Sciatic nerve (tissue), 2 donors: ENCODE measurements at regions not wholly inside any gene's neighbourhood (a gene's known extent, or its start where the extent isn't known, plus 50 kb on each side); places are given as distances from the start of the nearest gene placed in this dataset.
A peak's percentile ranks its signal among the peaks of the same experiment; 100 is the strongest.
"Not testable (repeated sequence)": the region's sequence is repeated elsewhere in the genome, so short reads cannot be mapped to it uniquely, and the experiment has no call there.

Experiments used
- ATAC-seq: fragments of 200-7000 bp; cut with Tn5 transposase; one replicate; pipeline ENCODE4 v1.9.1; 2020; ENCODE audit warnings: mild to moderate bottlenecking, moderate library complexity
- DNase-seq: peaks from one replicate; pipeline ENCODE4 v3.0.0-alpha.2; 2020; ENCODE audit warnings: low spot score
- intact Hi-C: fragments of 100-400 bp; cut with DNase I; formaldehyde crosslinking; loops from one replicate; pipeline ENCODE4 v1.14.2; 2022
- donor health status: DM: no; HTN: no; CAD: no.
- donor health status: DM: no; HTN: no; CAD: no.

DNA sequence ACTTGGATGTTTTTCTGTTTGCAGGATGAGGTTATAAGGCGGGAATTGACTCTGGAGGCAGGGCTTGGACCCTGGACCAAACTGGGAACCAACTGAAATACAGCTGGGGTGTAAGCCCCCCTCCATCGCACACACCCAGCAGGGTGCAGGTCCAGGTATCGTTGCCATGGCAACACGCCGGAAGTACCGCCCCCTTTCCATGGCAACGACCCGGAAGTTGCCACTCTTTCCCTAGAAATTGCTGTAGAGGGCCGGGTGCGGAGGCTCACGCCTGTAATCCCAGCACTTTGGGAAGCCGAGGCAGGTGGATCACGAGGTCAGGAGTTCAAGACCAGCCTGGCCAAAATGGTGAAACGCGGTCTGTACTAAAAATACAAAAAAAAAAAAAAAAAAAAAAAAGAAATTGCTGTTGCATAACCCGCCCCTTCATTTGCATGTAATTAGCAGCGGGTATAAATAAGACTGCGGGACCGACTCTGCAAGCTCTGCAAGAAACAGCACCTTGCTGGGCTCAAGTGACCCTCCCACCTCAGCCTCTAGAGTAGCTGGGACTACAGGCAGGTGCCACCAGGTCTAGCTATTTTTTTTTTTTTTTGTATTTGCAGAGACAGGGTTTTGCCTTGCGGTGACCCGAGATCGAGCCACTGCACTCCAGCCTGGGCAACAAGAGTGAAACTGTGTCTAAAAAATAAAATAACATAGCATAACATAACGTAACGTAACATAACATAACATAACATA is 139.6 kb downstream of the CRLF2 start:
- intact Hi-C loops: no loop called here
- DNase-seq (no peak), ATAC-seq (no peak)

DNA sequence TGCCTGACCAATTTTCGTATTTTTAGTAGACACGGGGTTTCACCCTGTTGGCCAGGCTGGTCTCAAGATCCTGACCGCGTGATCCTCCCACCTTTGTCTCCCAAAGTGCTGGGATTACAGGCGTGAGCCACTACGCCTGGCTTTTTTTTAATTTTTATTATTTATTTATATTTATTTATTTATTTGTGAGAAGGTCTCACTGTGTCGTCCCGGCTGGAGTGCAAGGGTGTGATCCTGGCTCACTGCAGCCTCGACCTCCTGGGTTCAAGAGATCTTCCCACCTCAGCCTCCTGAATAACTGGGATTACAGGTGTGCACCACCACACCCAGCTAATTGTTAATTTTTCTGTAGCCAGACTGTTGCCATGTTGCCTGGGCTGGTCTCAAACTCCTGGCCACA is 141.1 kb downstream of the CRLF2 start:
- no peak for DNase-seq
- ATAC-seq: no peak
- intact Hi-C loops: no loop called here

DNA sequence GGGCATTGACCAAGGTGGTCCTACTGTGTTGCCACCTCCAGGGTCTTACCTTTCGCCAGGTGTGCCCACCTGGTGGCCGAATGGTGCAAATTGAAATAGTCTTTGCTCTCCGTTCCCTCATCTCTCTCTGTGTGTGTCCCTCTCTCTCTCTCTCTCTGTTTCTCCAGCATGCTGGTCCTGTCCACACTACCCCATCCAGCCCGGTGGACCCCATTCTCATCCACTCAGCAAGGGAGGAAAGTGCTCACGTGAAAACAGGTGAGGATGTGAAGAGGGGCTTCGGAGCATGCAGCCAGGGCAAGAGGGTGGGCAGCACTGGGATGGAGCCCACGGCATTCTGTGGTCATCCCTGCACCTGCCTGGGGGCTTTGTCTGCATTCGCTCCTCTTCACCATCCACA is 150.1 kb downstream of the CRLF2 start:
- DNase-seq: no peak
- ATAC-seq: no peak
- intact Hi-C loops: no loop called here

DNA sequence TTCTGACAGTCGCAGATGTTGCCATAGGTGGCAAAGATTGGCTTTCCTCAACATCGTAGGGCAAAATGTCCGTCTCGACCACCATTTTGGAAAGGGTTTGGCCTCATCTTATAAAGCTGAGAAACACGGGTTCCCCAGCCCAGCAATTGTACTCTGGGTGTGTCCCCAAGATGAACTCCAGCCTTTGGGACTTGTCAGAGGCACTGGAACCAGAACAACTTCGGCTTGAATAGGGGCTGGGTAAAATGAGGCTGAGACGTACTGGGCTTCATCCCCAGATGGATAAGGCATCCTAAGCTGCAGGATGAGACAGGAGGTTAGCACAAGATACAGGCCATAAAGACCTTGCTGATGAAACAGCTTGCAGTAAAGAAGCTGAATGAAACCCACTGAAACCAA is 151.9 kb downstream of the CRLF2 start:
- DNase-seq: no peak
- no peak for ATAC-seq
- intact Hi-C loops: no loop called here

DNA sequence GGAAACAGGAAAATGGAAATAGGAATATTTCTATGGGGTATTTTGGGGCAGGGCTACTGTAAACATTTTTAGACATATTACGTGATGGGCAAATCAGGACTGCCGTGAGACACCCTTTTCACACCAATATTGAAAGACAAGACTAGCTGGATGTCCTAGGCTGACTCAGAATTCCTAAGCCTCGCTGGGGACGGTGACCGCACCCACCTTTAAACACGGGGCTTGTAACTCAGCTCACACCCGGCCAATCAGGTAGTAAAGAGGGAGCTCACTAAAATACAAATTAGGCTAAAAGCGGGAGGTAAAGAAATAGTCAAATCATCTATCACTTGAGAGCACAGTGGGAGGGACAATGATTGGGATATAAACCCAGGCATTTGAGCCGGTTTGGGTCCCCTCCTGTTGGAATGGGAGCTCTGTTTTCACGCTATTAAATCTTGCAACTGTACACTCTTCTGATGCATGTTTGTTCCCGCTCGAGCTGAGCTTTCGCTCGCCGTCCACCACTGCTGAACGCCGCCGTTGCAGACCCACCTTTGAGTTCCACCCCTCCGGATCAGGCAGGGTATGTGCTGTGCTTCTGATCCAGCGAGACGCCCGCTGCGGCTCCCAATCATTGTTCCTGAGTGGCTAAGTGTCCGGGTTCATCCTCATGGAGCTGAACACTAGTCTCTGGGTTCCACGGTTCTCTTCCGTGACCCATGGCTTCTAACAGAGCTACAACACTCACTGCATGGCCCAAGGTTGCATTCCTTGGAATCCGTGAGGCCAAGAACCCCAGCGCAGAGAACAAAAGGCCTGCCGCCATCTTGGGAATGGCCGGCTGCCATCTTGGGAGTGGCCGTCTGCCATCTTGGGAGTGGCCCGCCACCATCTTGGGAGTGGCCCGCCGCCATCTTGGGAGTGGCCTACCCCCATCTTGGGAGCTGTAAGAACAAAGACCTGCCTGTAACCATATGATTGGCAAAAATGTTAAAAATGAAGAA is 152.6 kb downstream of the CRLF2 start:
- ATAC-seq (no peak), DNase-seq (peak; percentile 6)
- intact Hi-C loops: no loop called here

DNA sequence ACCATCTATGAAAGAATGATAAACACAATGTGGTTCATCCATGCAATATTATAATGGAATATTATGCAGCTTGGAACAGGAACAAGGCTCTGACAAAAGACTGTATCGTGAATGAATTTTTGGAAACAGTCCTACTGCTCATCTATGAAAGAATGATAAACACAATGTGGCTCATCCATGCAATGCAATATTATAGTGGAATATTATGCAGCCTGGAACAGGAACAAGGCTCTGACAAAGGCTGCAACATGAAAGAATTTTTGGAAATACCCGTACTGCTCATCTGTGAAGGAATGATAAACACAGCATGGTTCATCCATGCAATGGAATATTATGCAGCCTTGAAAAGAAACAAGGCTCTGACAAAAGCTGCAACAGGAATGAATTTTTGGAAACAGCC is 158.8 kb downstream of the CRLF2 start:
- ATAC-seq: not testable (repeated sequence)

DNA sequence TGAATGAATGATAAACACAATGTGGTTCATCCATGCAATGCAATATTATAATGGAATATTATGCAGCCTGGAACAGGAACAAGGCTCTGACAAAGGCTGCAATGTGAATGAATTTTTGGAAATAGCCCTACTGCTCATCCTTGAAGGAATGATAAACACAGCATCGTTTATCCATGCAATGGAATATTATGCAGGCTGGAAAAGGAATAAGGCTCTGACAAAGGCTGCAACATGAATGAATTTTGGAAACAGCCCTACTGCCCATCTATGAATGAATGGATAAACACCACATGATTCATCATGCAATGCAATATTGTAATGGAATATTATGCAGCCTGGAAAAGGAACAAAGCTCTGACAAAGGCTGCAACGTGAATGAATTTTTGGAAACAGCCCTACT is 159.4 kb downstream of the CRLF2 start:
- ATAC-seq: no peak
- no peak for DNase-seq
- intact Hi-C loops: no loop called here

More for the DNA sequence above, 158.8 kb downstream of the CRLF2 start:
- DNase-seq, intact Hi-C loops: not testable (repeated sequence)

DNA sequence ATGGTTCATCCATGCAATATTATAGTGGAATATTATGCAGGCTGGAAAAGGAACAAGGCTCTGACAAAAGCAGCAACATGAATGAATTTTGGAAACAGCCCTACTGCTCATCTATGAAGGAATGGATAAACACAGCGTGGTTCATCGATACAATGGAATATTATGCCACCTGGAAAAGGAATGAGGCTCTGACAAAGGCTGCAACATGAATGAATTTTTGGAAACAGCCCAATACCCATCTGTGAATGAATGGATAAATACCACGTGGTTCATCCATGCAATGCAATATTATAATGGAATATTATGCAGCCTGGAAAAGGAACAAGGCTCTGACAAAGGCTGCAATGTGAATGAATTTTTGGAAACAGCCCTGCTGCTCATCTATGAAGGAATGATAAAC is 160.4 kb downstream of the CRLF2 start:
- ATAC-seq (no peak), DNase-seq (no peak)
- intact Hi-C loops: no loop called here

DNA sequence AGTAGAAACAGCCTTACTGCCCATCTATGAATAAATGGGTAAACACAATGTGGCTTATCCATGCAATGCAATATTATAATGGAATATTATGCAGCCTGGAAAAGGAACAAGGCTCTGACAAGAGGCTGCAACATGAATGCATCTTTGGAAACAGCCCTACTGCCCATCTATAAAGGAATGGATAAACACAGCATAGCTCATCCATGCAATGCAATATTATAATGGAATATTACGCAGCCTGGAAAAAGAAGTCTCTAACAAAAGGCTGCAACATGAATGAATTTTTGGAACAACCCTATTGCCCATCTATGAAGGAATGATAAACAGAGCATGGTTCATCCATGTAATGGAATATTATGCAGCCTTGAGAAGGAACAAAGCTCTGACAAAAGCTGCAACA is 161.0 kb downstream of the CRLF2 start:
- ATAC-seq: no peak
- DNase-seq: no peak
- intact Hi-C loops: no loop called here

DNA sequence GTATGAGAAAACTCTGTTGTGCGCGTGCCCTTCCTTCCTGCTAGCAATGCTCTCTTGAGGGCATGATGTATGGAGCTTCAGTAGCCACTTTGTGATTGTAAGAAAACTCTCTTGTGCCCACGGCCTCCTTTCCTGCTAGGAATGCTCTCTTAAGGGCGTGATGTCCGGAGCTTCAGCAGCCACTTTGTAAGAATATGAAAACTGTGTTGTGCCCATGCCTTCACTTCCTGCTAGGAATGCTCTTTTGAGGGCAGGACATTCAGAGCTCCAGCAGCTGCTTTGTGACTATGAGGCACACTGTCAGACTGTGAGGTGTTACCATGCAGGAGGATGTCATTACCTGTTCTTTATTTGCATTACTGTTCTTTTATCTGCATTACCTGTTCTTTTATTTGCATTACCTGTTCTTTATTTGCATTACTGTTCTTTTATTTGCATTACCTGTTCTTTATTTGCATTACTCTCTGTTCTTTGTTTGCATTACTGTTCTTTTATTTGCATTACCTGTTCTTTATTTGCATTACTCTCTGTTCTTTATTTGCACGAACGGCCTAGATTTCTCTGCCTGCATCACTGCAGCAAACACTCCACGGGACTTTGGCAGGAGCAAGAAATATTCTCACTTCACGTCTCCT is 166.7 kb downstream of the CRLF2 start:
- ATAC-seq: no peak
- intact Hi-C loops: no loop called here
- DNase-seq: no peak

DNA sequence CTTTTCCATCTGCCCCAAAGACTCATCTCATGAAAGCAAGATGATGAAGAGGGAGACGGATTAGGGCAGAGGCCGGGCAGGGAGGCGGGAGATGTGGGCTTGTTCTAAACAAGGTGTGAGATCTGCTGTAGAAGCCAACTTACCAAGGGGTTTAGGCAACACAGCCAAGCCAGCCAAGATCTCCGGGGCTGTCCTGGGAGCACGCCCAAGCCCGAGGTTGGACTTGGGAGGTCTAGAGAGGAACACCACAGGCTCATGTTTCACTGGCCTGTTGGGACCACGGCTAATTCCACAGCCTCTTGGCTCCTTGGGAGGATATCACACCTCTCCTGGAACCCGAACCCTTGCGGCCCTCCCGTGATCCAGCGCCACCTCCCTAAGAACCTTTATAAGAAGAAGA is 171.4 kb downstream of the CRLF2 start:
- intact Hi-C loops: no loop called here
- no peak for ATAC-seq
- DNase-seq: no peak

DNA sequence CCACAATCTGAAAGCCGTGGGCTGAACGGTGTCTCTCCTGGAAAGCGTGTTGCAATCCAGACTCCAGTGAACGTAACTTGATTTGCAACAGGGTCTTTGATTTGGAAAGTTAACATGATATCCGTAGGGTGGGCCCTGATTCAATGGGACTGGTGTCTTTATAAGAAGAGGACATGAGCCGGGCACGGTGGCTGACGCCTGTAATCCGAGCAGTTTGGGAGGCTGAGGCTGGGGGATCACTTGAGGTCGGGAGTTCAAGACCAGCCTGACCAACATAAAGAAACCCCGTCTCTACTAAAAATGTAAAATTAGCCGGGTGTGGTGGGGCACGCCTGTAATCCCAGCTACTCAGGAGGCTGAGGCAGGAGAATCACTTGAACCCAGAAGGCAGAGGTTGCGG is 176.5 kb downstream of the CRLF2 start:
- DNase-seq, intact Hi-C loops, ATAC-seq: not testable (repeated sequence)

DNA sequence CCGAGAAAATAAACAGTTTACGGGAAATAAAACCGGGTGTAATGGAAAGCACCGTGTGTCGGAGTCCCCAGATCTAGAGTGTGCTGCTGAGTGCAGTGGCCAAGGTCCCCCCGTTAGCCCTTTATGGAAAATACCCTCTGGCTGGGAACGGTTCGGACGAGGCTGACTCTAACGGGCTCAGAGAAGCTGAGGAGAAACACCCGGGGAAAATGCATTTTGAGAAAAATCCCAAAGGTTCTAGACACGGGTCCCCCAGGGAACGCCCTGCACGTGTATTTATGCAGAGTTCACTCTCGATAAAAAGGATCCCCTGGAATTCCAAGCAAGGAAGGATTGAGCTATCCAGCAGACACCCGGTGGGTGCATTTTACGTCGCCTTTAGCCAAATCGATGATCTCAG is 177.2 kb downstream of the CRLF2 start:
- intact Hi-C loops: no loop called here

DNA sequence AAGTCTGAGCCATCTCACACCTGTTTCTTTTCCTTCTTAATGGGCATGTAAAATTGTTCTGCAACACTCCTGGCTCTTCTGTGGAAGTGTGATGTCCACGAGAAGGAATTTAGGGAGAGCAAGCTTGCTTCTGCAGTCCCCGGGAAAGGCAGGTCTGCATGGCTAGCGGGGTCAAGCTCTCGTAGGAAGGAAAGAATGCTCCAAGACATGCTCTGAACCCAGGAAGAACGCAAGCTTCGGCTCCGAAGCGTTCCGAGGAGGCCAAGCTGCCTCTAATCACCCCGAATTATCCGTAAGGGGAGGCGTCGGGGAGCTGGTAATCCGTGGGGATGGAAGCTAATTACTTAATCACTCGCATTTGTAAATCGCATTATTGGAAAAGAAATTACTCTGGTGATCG is 177.7 kb downstream of the CRLF2 start:
- intact Hi-C loops: no loop called here
- ATAC-seq (no peak), DNase-seq (no peak)

More for the DNA sequence above, 177.2 kb downstream of the CRLF2 start:
- ATAC-seq (no peak), DNase-seq (no peak)

DNA sequence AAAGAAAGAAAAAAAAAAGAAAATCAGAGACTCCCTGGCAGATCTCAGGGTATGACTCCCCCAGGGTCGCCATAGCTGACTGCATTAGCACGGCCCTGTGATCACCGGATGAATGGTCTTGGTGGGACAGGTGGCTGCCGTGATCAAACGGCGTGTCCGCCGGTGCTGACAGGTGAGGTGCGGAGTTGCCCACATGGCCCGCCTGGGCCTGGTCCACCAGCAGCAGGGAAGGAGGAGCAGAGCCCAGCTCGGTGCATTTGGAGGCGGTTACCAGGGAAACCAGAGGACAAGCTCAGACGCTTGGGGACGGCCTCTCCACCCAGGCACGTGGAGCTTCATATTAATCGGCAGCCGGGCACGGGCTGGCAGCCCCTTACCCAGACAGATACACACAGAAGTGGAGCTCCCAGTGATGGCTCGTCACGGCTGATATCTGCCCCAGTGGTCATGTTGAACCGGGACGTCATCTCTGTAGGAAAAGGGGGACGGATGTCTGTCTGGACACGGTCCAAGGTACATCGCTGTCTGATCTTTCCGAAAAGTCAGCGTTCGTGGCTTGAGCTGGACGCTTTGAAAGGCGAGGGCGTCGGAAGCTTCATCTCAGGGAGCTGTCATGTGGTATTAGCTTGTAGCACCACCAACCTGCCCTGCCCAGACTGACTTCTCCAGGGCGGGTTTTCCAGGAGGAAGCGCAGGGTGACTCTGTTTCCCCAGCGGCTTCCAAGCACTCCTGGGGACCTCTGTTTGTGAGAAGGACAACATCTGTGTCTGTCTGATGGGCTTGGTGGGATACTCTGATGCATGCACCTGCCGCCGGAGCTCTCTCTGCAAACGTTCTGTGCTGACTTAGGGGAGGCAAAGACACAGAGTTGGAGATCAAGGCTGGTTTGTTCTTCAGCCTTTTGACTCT is 180.7 kb downstream of the CRLF2 start:
- ATAC-seq: no peak
- intact Hi-C loops: no loop called here
- no peak for DNase-seq

DNA sequence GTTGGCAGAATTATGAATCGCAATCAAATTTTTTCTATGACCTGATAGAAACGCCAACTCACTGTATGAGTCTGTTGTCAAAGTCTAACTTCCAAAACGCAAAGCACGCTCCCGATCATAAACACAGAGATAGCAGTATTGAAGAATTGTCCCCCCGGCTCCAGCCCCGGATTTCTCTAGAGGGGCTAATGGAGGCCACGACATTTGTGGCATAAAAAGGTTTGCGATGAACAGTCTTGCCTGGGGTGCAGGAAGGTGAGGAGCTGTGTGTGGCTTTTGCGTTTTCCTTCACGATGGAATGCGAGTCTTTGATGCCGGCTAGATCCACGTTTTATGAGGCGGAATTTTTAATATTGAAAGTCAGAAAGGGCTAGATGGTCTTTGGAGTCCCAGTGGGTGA is 183.0 kb downstream of the CRLF2 start:
- intact Hi-C loops: no loop called here
- DNase-seq: no peak
- no peak for ATAC-seq

DNA sequence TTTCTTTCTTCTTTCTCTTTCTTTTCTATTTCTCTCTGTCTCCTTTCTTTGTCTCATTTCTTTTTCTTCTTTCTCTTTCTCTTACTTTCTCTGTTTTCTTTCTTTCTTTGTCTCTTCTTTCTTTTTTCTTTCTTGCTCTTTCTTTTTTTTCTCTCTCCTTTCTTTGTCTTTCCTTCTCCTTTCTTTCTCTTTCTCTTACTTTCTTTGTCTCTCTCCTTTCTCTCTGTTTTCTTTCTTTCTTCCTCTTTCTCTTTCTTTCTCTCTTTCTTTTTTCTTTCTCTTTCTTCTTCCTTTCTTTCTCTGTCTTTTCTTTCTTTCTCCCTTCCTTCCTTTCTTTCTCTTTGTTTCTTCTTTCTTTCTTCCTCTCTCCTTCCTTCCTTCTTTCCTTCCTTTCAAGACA is 184.8 kb downstream of the CRLF2 start:
- intact Hi-C loops: no loop called here
- ATAC-seq (no peak), DNase-seq (no peak)

DNA sequence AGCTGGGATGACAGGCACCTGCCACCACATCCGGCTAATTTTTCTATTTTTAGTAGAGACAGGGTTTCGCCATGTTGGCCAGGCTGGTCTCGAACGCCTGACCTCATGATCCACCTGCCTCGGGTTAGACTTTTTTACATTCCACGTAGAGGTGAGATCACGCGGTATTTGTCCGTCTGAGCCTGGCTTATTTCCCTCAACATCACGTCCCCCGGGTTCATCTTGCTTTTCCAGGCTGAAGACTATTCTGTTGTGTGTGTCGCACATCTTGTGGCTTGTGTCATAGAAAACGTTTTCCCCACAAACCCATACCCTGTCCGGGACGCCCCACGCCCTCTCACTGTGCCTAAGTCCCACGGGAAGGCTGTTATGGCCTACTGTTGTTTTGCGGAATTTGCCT is 185.3 kb downstream of the CRLF2 start:
- intact Hi-C loops: no loop called here
- DNase-seq: no peak
- ATAC-seq: no peak
